ENCODE measurements at regions not wholly inside any gene's neighbourhood (a gene's known extent, or its start where the extent isn't known, plus 50 kb on each side); places are given as distances from the start of the nearest gene placed in this dataset.

- Histone ChIP-seq H3K4me3 (ENCODE audit: low read length, poor library complexity, severe bottlenecking) (no peak overlapping the region), H3K36me3 (ENCODE audit: insufficient read depth, low read length) (no peaks in the 10 kb centered on the region), H3K9me3 (ENCODE audit: insufficient read depth, low read depth, low read length) (no peaks in the 10 kb centered on the region), H3K27me3 (ENCODE audit: insufficient read depth, low read length, poor library complexity, severe bottlenecking) (no peaks in the 10 kb centered on the region), H4K20me1 (ENCODE audit: insufficient read depth, low read length, poor library complexity, severe bottlenecking) (no peaks in the 10 kb centered on the region), H3F3A (ENCODE audit: low read depth) (no peaks in the 10 kb centered on the region), H3K9ac (ENCODE audit: low read depth, low read length, poor library complexity, severe bottlenecking) (no peak overlapping the region), H3K4me2 (ENCODE audit: low read depth, low read length, poor library complexity, severe bottlenecking) (no peak overlapping the region), H3K4me1 (ENCODE audit: insufficient read depth, low read length, poor library complexity, severe bottlenecking) (no peaks in the 10 kb centered on the region), H3K9me2 (replicated peaks; ENCODE audit: low read depth, low read length) (no peaks in the 10 kb centered on the region), H2AFZ (ENCODE audit: low read length) (no peak overlapping the region), H3K79me2 (ENCODE audit: insufficient read depth, low read length) (no peaks in the 10 kb centered on the region)
- TF ChIP-seq EZH2phosphoT487 (IDR thresholded peaks at IDR 0.05; ENCODE audit: borderline replicate concordance) (no peak), CTCF (conservative IDR thresholded peaks at IDR 0.05; ENCODE audit: low read length) (no peak)
These were observed 946.4 kb downstream of the PDHA2 start for GRCh38 chr4:96786306-96786705.

- Histone ChIP-seq H3K36me3 (ENCODE audit: insufficient read depth, low read length) (no peaks in the 10 kb centered on the region), H4K20me1 (ENCODE audit: insufficient read depth, low read length, poor library complexity, severe bottlenecking) (no peaks in the 10 kb centered on the region), H3K4me3 (ENCODE audit: low read length, poor library complexity, severe bottlenecking) (no peak overlapping the region), H3K9me3 (ENCODE audit: insufficient read depth, low read depth, low read length) (no peaks in the 10 kb centered on the region), H3K4me1 (ENCODE audit: insufficient read depth, low read length, poor library complexity, severe bottlenecking) (no peaks in the 10 kb centered on the region), H3K9me2 (replicated peaks; ENCODE audit: low read depth, low read length) (no peaks in the 10 kb centered on the region), H3K9ac (ENCODE audit: low read depth, low read length, poor library complexity, severe bottlenecking) (no peak overlapping the region), H3K4me2 (ENCODE audit: low read depth, low read length, poor library complexity, severe bottlenecking) (no peak overlapping the region), H3F3A (ENCODE audit: low read depth) (no peaks in the 10 kb centered on the region), H3K79me2 (ENCODE audit: insufficient read depth, low read length) (no peaks in the 10 kb centered on the region), H2AFZ (ENCODE audit: low read length) (no peak overlapping the region), H3K27me3 (ENCODE audit: insufficient read depth, low read length, poor library complexity, severe bottlenecking) (no peaks in the 10 kb centered on the region)
- TF ChIP-seq EZH2phosphoT487 (IDR thresholded peaks at IDR 0.05; ENCODE audit: borderline replicate concordance) = no peak
- TF ChIP-seq CTCF (conservative IDR thresholded peaks at IDR 0.05; ENCODE audit: low read length) = no peak
These were observed 947.9 kb downstream of the PDHA2 start for GRCh38 chr4:96787766-96788165.

GRCh38 chr4:96809563-96809962 lies 969.7 kb downstream of the PDHA2 start:
- no peak overlapping the region for H2AFZ ChIP-seq (ENCODE audit: low read length)
- H3K79me2 ChIP-seq (ENCODE audit: insufficient read depth, low read length) = no peaks in the 10 kb centered on the region
- no peak for TF ChIP-seq CTCF (conservative IDR thresholded peaks at IDR 0.05; ENCODE audit: low read length)
- H3K9me2 ChIP-seq (replicated peaks; ENCODE audit: low read depth, low read length) = no peaks in the 10 kb centered on the region
- H3F3A ChIP-seq (ENCODE audit: low read depth) = no peaks in the 10 kb centered on the region
- no peaks in the 10 kb centered on the region for H3K9me3 ChIP-seq (ENCODE audit: insufficient read depth, low read depth, low read length)
- H3K4me3 ChIP-seq (ENCODE audit: low read length, poor library complexity, severe bottlenecking) = no peak overlapping the region
- no peaks in the 10 kb centered on the region for H3K4me1 ChIP-seq (ENCODE audit: insufficient read depth, low read length, poor library complexity, severe bottlenecking)
- no peak overlapping the region for H3K4me2 ChIP-seq (ENCODE audit: low read depth, low read length, poor library complexity, severe bottlenecking)
- no peaks in the 10 kb centered on the region for H4K20me1 ChIP-seq (ENCODE audit: insufficient read depth, low read length, poor library complexity, severe bottlenecking)
- no peak overlapping the region for H3K9ac ChIP-seq (ENCODE audit: low read depth, low read length, poor library complexity, severe bottlenecking)
- no peaks in the 10 kb centered on the region for H3K27me3 ChIP-seq (ENCODE audit: insufficient read depth, low read length, poor library complexity, severe bottlenecking)
- H3K36me3 ChIP-seq (ENCODE audit: insufficient read depth, low read length) = no peaks in the 10 kb centered on the region
